Spleen (tissue), 11 donors: ENCODE measurements at regions not wholly inside any gene's neighbourhood (a gene's known extent, or its start where the extent isn't known, plus 50 kb on each side); places are given as distances from the start of the nearest gene placed in this dataset.

Source experiments
- DNase-seq: peaks from one replicate; pipeline ENCODE4 v3.0.0-alpha.2; 2020
- H3K27ac ChIP-seq, 8 donors: fragments of 200-600 bp; sonication (generic) in 7 of 8; 1 replicate in 4 of 8; 2 replicates in 4 of 8; pipeline versions ENCODE4 v1.5.0 to v1.8.0; 2016 to 2021; ENCODE audit warnings: inconsistent platforms in 4 of 8, mild to moderate bottlenecking in 4 of 8, moderate library complexity in 1 of 8
- H3K27me3 ChIP-seq, 7 donors: fragments of 200-600 bp; sonication (generic) in 6 of 7; replicated peaks in 1 of 7; 1 replicate in 4 of 7; 2 replicates in 3 of 7; pipeline versions ENCODE4 v1.5.0 to v1.8.0; 2016 to 2021; ENCODE audit warnings: inconsistent platforms in 3 of 7, mild to moderate bottlenecking in 1 of 7
- H3K36me3 ChIP-seq, 6 donors: fragments of 200-600 bp; sonication (generic) in 5 of 6; 1 replicate in 4 of 6; 2 replicates in 2 of 6; pipeline versions ENCODE4 v1.5.0 to v1.8.0; 2016 to 2021; ENCODE audit warnings: inconsistent platforms in 2 of 6
- H3K4me1 ChIP-seq, 6 donors: fragments of 200-600 bp; sonication (generic) in 5 of 6; 1 replicate in 3 of 6; 2 replicates in 3 of 6; pipeline versions ENCODE4 v1.5.0 to v1.8.0; 2016 to 2021; ENCODE audit warnings: inconsistent platforms in 3 of 6
- H3K4me3 ChIP-seq, 8 donors: fragments of 200-600 bp; sonication (generic) in 7 of 8; 1 replicate in 4 of 8; 2 replicates in 4 of 8; pipeline versions ENCODE4 v1.5.0 to v1.8.0; 2016 to 2021; ENCODE audit warnings: inconsistent platforms in 4 of 8, mild to moderate bottlenecking in 4 of 8, moderate library complexity in 2 of 8
- H3K9me3 ChIP-seq, 8 donors: fragments of 200-600 bp; sonication (generic) in 7 of 8; 1 replicate in 4 of 8; 2 replicates in 4 of 8; pipeline versions ENCODE4 v1.5.0 to v1.8.0; 2016 to 2021; ENCODE audit warnings: inconsistent platforms in 4 of 8
- CTCF ChIP-seq, 11 experiments: fragments of 200-600 bp in 7 of 11; fragments of 450-650 bp in 4 of 11; sonication (generic) in 4 of 11; IDR thresholded peaks in 8 of 11; conservative IDR thresholded peaks in 3 of 11; 1 replicate in 7 of 11; 2 replicates in 4 of 11; pipeline versions ENCODE4 v1.4.0 to v1.8.0; 2016 to 2021; ENCODE audit warnings: antibody characterized with exemption in 11 of 11, inconsistent platforms in 4 of 11, mild to moderate bottlenecking in 1 of 11
- POLR2A ChIP-seq, 3 donors: fragments of 450-650 bp; IDR thresholded peaks; one replicate each; pipeline ENCODE4 v1.5.1; 2017; ENCODE audit warnings: antibody characterized with exemption in 3 of 3, mild to moderate bottlenecking in 1 of 3
- POLR2AphosphoS5 ChIP-seq, 3 donors: sonication (generic); formaldehyde crosslinking; IDR thresholded peaks; one replicate each; pipeline ENCODE4 v1.5.1; 2017; ENCODE audit warnings: antibody characterized with exemption in 3 of 3
- WGBS, 5 donors: extraction: QIAGEN DNeasy Blood & Tissue Kit in 3 of 5; methylation state at CpG; one replicate each; pipeline versions ENCODE4 v1.1.5 to v1.1.7; 2013 to 2018; 5-methylcytosine and 5-hydroxymethylcytosine counted together
- intact Hi-C: fragments of 100-400 bp; cut with DNase I; formaldehyde crosslinking; loops from one replicate; pipeline ENCODE4 v1.15.0; 2023; ENCODE audit warnings: low total_unique reads
- donor health status: healthy with polysubstance abuse.
- donor health status: DM: no; HTN: no; CAD: no; lungs with moderate emphysema.
- donor health status: DM: no; HTN: no; CAD: no.
- donor health status: Bipolar disorder and iron deficiency.
- donor health status: healthy.
- donor health status: DM: no; HTN: no; CAD: no.
- donor health status: DM: yes; HTN: yes; CAD: no.

GRCh38 chr15:81783076-81783475, 262.7 kb downstream of the MEX3B start:
- no peaks in the 10 kb centered on the region for H3K36me3 ChIP-seq

GRCh38 chr15:81781395-81781794, 264.4 kb downstream of the MEX3B start:
- Histone ChIP-seq H3K36me3 (no peaks in the 10 kb centered on the region), H3K27me3 (peaks cover 0 to 21% (median 0%) of the 10 kb centered on the region in 7 donors), H3K4me1 (no peaks in the 10 kb centered on the region), H3K4me3 (no peak overlapping the region), H3K27ac (no peak overlapping the region), H3K9me3 (no peaks in the 10 kb centered on the region)
- DNase-seq: no peak
- no peak for TF ChIP-seq CTCF (IDR thresholded peaks at IDR 0.05 in 8 of 11, conservative IDR thresholded peaks at IDR 0.05 in 3 of 11)
- no peak for TF ChIP-seq POLR2AphosphoS5 (IDR thresholded peaks at IDR 0.05)
- no peak for TF ChIP-seq POLR2A (IDR thresholded peaks at IDR 0.05)
- WGBS, 5 donors: 27 to 42% (median 32%) methylated on average over 2 of the region's 2 CpGs
- intact Hi-C loops: no loop called here

More at GRCh38 chr15:81783076-81783475, 262.7 kb downstream of the MEX3B start:
- no peaks in the 10 kb centered on the region for H3K4me1 ChIP-seq
- TF ChIP-seq POLR2A (IDR thresholded peaks at IDR 0.05) (no peak), CTCF (IDR thresholded peaks at IDR 0.05 in 8 of 11, conservative IDR thresholded peaks at IDR 0.05 in 3 of 11) (no peak), POLR2AphosphoS5 (IDR thresholded peaks at IDR 0.05) (no peak)
- H3K9me3 ChIP-seq: no peaks in the 10 kb centered on the region
- H3K4me3 ChIP-seq: no peak overlapping the region
- no peak for DNase-seq
- intact Hi-C loops: no loop called here
- H3K27me3 ChIP-seq: peaks cover 0 to 21% (median 0%) of the 10 kb centered on the region in 7 donors
- no peak overlapping the region for H3K27ac ChIP-seq
- WGBS, 5 donors: 77 to 94% (median 81%) methylated on average over 5 of the region's 5 CpGs

GRCh38 chr15:81780966-81781365, 264.9 kb downstream of the MEX3B start:
- Histone ChIP-seq H3K4me3 (no peak overlapping the region), H3K27me3 (peaks cover 0 to 18% (median 0%) of the 10 kb centered on the region in 7 donors), H3K4me1 (no peaks in the 10 kb centered on the region), H3K36me3 (no peaks in the 10 kb centered on the region), H3K27ac (no peak overlapping the region), H3K9me3 (no peaks in the 10 kb centered on the region)
- intact Hi-C loops: no loop called here
- DNase-seq: no peak
- TF ChIP-seq POLR2AphosphoS5 (IDR thresholded peaks at IDR 0.05): no peak
- no peak for TF ChIP-seq POLR2A (IDR thresholded peaks at IDR 0.05)
- TF ChIP-seq CTCF (IDR thresholded peaks at IDR 0.05 in 8 of 11, conservative IDR thresholded peaks at IDR 0.05 in 3 of 11): no peak

GRCh38 chr15:81779181-81779580, 266.6 kb downstream of the MEX3B start:
- intact Hi-C loops: no loop called here

More at GRCh38 chr15:81779181-81779580, 266.6 kb downstream of the MEX3B start:
- Histone ChIP-seq H3K27ac (no peak overlapping the region), H3K36me3 (no peaks in the 10 kb centered on the region), H3K9me3 (no peaks in the 10 kb centered on the region), H3K4me1 (no peaks in the 10 kb centered on the region), H3K27me3 (peaks cover 0 to 11% (median 0%) of the 10 kb centered on the region in 7 donors), H3K4me3 (no peak overlapping the region)
- TF ChIP-seq POLR2AphosphoS5 (IDR thresholded peaks at IDR 0.05) (no peak), CTCF (IDR thresholded peaks at IDR 0.05 in 8 of 11, conservative IDR thresholded peaks at IDR 0.05 in 3 of 11) (no peak), POLR2A (IDR thresholded peaks at IDR 0.05) (no peak)
- DNase-seq: no peak
- WGBS, 5 donors: 64 to 91% (median 87%) methylated on average over 2 of the region's 2 CpGs
